Nephron progenitor cell (in vitro differentiated cells): ENCODE measurements at regions not wholly inside any gene's neighbourhood (a gene's known extent, or its start where the extent isn't known, plus 50 kb on each side); places are given as distances from the start of the nearest gene placed in this dataset.
"Not testable (repeated sequence)": the region's sequence is repeated elsewhere in the genome, so short reads cannot be mapped to it uniquely, and the experiment has no call there.

ENCODE experiments used
- DNase-seq: peaks from one replicate; pipeline ENCODE4 v3.0.0; 2021
- H3K27ac Mint-ChIP-seq: 2 replicates; pipeline ENCODE4 v1.8.0; 2021; ENCODE audit warnings: mild to moderate bottlenecking, moderate library complexity, mixed read lengths
- H3K27me3 Mint-ChIP-seq: 2 replicates; pipeline ENCODE4 v1.8.0; 2021; ENCODE audit warnings: mild to moderate bottlenecking, low read depth, mixed read lengths; ENCODE audit not compliant: poor library complexity
- H3K36me3 Mint-ChIP-seq: 2 replicates; pipeline ENCODE4 v1.8.0; 2021; ENCODE audit warnings: low read depth, mixed read lengths
- H3K4me1 Mint-ChIP-seq: 2 replicates; pipeline ENCODE4 v1.8.0; 2021; ENCODE audit warnings: mixed read lengths
- H3K4me3 Mint-ChIP-seq: 2 replicates; pipeline ENCODE4 v1.8.0; 2021; ENCODE audit warnings: mild to moderate bottlenecking, moderate library complexity, mixed read lengths
- H3K9me3 Mint-ChIP-seq: 2 replicates; pipeline ENCODE4 v1.8.0; 2021; ENCODE audit warnings: mild to moderate bottlenecking, moderate library complexity, mixed read lengths
- TF ChIP-seq, protein P1 (sequence below): fragments of 200-600 bp; sonication (generic); IDR thresholded peaks from 2 replicates; pipeline ENCODE4 v1.5.0; 2021; ENCODE audit warnings: antibody characterized with exemption

DNA sequence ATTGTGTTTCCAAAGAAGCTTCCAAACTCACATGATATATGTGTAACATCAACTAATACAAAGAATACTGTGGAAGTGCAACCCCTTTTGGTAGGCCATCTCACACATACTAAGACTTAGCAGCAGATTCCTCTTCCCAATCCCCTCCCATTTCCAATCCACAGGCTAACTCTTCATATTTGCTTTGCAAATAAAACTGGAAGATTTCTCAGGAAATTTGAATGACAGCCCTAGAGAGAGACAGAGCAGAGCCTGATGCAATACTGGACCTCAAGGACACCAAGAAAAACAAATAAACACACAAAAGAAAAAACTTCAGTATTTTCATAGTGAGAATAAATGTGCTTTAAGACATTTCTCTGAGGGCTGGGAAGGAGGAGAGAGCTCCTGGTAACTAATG is 190.2 kb upstream of the BRINP3 start:
- Mint-ChIP-seq H3K36me3 (no peaks in the 10 kb centered on the region), H3K27ac (no peak overlapping the region), H3K27me3 (no peaks in the 10 kb centered on the region), H3K4me3 (no peak overlapping the region), H3K4me1 (no peaks in the 10 kb centered on the region), H3K9me3 (no peaks in the 10 kb centered on the region)
- no peak for DNase-seq
- TF ChIP-seq, protein P1, sequence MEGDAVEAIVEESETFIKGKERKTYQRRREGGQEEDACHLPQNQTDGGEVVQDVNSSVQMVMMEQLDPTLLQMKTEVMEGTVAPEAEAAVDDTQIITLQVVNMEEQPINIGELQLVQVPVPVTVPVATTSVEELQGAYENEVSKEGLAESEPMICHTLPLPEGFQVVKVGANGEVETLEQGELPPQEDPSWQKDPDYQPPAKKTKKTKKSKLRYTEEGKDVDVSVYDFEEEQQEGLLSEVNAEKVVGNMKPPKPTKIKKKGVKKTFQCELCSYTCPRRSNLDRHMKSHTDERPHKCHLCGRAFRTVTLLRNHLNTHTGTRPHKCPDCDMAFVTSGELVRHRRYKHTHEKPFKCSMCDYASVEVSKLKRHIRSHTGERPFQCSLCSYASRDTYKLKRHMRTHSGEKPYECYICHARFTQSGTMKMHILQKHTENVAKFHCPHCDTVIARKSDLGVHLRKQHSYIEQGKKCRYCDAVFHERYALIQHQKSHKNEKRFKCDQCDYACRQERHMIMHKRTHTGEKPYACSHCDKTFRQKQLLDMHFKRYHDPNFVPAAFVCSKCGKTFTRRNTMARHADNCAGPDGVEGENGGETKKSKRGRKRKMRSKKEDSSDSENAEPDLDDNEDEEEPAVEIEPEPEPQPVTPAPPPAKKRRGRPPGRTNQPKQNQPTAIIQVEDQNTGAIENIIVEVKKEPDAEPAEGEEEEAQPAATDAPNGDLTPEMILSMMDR, result no peak

DNA sequence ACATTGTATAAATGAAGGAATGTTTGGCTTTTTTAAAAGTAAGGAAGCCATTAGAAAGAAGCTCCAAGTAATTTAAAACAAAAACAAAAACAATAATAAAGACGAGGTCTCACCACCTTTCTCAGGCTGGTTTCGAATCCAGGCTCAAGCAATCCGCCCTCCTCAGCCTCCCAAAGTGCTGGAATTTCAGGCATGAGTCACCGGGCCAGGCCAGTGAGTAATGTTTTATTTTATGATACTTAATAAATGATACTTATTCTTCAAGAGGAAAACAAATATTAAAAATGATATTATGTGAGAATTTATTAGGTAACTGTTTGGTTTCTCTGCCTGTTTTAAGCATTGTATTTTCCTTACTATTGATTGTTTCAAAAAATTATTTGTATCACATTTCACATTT is 201.4 kb upstream of the BRINP3 start:
- H3K4me3 Mint-ChIP-seq, result no peak overlapping the region
- H3K27me3 Mint-ChIP-seq, result peaks cover 5% of the 10 kb centered on the region
- no peak overlapping the region for H3K27ac Mint-ChIP-seq
- no peaks in the 10 kb centered on the region for H3K4me1 Mint-ChIP-seq
- TF ChIP-seq, protein P1, result no peak
- no peaks in the 10 kb centered on the region for H3K36me3 Mint-ChIP-seq
- peaks cover 3% of the 10 kb centered on the region for H3K9me3 Mint-ChIP-seq
- DNase-seq, result no peak

DNA sequence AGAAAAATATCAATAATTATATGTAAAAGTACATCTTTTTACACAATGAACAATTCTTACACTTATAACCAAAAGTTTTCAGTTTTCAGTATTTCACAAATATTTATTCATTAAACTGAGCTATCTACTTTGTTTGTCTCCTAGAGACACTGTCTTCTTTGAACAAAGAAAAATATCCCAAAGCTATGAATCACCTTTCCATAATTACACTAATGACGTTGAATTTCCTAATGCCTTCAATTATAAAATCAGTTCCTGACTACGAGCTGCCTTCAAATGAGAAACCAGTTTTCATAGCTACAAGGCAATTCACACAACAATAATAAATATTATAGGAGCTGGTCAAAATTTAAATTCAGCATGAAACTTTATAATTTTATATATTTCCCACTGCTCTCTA is 201.8 kb upstream of the BRINP3 start:
- H3K27me3 Mint-ChIP-seq, result peaks cover 5% of the 10 kb centered on the region
- no peak for DNase-seq
- H3K4me3 Mint-ChIP-seq, result no peak overlapping the region
- no peaks in the 10 kb centered on the region for H3K36me3 Mint-ChIP-seq
- TF ChIP-seq, protein P1, result no peak
- no peaks in the 10 kb centered on the region for H3K4me1 Mint-ChIP-seq
- H3K27ac Mint-ChIP-seq, result no peak overlapping the region
- no peaks in the 10 kb centered on the region for H3K9me3 Mint-ChIP-seq

DNA sequence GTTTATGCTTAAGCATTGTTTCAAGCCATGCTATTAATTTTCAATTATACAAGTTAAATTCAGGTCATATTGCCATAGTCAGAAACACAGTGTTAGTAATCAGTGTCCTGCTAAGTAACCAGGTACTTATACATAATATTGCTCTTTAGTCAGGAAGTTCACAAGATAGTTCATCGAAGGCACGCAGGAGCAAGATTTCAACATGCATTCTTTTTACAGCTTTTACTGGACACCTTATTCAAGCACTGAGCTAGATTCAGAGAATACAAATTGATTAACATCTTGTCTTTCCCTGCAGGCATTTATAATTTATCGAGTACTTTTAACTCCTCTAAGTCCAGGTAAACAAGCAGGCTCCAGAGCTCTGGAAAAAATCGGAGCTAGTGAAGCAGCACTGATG is 202.3 kb upstream of the BRINP3 start:
- H3K27me3 Mint-ChIP-seq, result peaks cover 5% of the 10 kb centered on the region
- no peaks in the 10 kb centered on the region for H3K9me3 Mint-ChIP-seq
- H3K4me1 Mint-ChIP-seq, result no peaks in the 10 kb centered on the region
- H3K27ac Mint-ChIP-seq, result no peak overlapping the region
- no peaks in the 10 kb centered on the region for H3K36me3 Mint-ChIP-seq
- no peak for DNase-seq
- no peak overlapping the region for H3K4me3 Mint-ChIP-seq
- TF ChIP-seq, protein P1, result no peak

GRCh38 chr1:190685676-190686075 is 208.0 kb upstream of the BRINP3 start:
- Mint-ChIP-seq H3K27me3 (peaks cover 5% of the 10 kb centered on the region), H3K4me1 (no peaks in the 10 kb centered on the region), H3K27ac (no peak overlapping the region), H3K4me3 (no peak overlapping the region), H3K9me3 (no peaks in the 10 kb centered on the region), H3K36me3 (no peaks in the 10 kb centered on the region)
- DNase-seq, result no peak
- TF ChIP-seq, protein P1, result no peak

DNA sequence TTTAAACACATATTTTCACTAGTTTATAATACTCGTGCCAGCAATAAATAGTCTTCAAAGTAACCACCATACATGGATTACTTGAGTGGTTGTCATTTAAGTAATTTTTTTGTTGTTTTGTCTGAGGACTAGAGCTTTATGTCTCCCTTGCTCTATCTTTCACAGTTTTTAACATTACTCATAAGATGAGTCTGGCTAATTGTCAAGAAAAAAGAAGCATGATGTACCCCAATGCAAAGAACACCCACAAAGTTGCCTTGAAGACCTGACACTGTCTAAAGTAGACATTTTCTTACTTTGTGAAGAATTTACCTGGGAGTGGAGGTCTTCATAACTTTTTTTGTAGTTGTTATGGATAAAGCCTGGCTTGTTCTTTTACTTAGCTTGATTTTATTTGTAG is 210.4 kb upstream of the BRINP3 start:
- TF ChIP-seq, protein P1, result no peak
- Mint-ChIP-seq H3K4me3 (no peak overlapping the region), H3K27me3 (peaks cover 3% of the 10 kb centered on the region), H3K4me1 (no peaks in the 10 kb centered on the region), H3K9me3 (no peaks in the 10 kb centered on the region), H3K36me3 (no peaks in the 10 kb centered on the region), H3K27ac (no peak overlapping the region)
- DNase-seq, result no peak

- not testable (repeated sequence) for H3K4me3 Mint-ChIP-seq, H3K27ac Mint-ChIP-seq, H3K27me3 Mint-ChIP-seq, H3K4me1 Mint-ChIP-seq, H3K9me3 Mint-ChIP-seq, DNase-seq, H3K36me3 Mint-ChIP-seq
Measured at GRCh38 chr1:190698488-190698887, 220.8 kb upstream of the BRINP3 start.
